ENCODE measurements at regions not wholly inside any gene's neighbourhood (a gene's known extent, or its start where the extent isn't known, plus 50 kb on each side); places are given as distances from the start of the nearest gene placed in this dataset.

DNA sequence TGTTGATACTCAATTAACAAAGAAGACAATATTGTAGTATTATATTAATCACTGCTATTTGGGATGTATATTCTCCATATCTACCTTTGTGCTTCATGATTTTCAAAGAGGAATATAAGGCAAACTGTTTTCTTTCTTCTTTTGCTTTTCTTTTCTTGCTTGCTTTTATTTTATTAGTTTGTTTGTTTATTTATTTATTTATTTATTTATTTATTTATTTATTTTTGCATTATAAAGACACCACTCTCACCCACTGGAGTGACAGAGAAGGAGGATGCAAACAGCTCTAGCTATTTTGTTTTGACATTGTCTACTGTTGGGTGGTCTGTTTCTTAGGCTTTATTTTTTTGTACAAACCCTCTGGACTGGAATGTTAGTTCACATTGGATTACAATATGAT lies 1352.7 kb downstream of the HACE1 start:
- TF ChIP-seq FOXM1 (IDR thresholded peaks at IDR 0.05; ENCODE audit: borderline replicate concordance, low read depth) (no peak), EP300 (IDR thresholded peaks at IDR 0.05; ENCODE audit: borderline replicate concordance) (no peak), NFIC (IDR thresholded peaks at IDR 0.05) (no peak), TCF12 (IDR thresholded peaks at IDR 0.05; ENCODE audit: low read depth) (no peak), USF1 (IDR thresholded peaks at IDR 0.05) (no peak), RAD21 (IDR thresholded peaks at IDR 0.05; ENCODE audit: low read depth) (no peak), EGR1 (IDR thresholded peaks at IDR 0.05) (no peak), CEBPB (IDR thresholded peaks at IDR 0.05) (no peak), TEAD4 (IDR thresholded peaks at IDR 0.05) (no peak), TAF1 (IDR thresholded peaks at IDR 0.05; ENCODE audit: low read depth) (no peak), CREB1 (IDR thresholded peaks at IDR 0.05; ENCODE audit: low read depth) (no peak), ZBTB7A (IDR thresholded peaks at IDR 0.05; ENCODE audit: low read depth) (no peak), YY1 (IDR thresholded peaks at IDR 0.05; ENCODE audit: low read depth) (no peak)
- TF ChIP-seq, protein P1, sequence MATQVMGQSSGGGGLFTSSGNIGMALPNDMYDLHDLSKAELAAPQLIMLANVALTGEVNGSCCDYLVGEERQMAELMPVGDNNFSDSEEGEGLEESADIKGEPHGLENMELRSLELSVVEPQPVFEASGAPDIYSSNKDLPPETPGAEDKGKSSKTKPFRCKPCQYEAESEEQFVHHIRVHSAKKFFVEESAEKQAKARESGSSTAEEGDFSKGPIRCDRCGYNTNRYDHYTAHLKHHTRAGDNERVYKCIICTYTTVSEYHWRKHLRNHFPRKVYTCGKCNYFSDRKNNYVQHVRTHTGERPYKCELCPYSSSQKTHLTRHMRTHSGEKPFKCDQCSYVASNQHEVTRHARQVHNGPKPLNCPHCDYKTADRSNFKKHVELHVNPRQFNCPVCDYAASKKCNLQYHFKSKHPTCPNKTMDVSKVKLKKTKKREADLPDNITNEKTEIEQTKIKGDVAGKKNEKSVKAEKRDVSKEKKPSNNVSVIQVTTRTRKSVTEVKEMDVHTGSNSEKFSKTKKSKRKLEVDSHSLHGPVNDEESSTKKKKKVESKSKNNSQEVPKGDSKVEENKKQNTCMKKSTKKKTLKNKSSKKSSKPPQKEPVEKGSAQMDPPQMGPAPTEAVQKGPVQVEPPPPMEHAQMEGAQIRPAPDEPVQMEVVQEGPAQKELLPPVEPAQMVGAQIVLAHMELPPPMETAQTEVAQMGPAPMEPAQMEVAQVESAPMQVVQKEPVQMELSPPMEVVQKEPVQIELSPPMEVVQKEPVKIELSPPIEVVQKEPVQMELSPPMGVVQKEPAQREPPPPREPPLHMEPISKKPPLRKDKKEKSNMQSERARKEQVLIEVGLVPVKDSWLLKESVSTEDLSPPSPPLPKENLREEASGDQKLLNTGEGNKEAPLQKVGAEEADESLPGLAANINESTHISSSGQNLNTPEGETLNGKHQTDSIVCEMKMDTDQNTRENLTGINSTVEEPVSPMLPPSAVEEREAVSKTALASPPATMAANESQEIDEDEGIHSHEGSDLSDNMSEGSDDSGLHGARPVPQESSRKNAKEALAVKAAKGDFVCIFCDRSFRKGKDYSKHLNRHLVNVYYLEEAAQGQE (IDR thresholded peaks at IDR 0.05; ENCODE audit: low read depth) = no peak
- TF ChIP-seq, protein P2, sequence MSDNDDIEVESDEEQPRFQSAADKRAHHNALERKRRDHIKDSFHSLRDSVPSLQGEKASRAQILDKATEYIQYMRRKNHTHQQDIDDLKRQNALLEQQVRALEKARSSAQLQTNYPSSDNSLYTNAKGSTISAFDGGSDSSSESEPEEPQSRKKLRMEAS (IDR thresholded peaks at IDR 0.05) = no peak

DNA sequence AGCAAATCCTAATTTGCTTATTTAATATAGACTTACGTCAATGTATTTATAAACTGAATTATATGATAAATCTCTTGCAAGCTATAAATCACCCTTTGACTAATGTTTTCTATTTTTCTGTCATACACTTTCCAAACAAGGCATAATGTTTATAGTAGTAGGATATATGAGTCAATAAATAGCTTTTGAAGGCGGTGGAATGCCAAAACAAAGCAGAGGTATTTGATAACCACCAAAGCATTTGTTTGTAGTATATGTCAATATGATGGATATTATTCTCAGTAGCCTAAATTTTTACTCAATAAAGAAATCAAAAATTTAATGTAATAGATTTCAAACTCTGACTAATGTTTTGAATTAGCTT lies 1354.6 kb downstream of the HACE1 start:
- TF ChIP-seq YY1 (IDR thresholded peaks at IDR 0.05; ENCODE audit: low read depth) (no peak), EP300 (IDR thresholded peaks at IDR 0.05; ENCODE audit: borderline replicate concordance) (no peak), RAD21 (IDR thresholded peaks at IDR 0.05; ENCODE audit: low read depth) (no peak), EGR1 (IDR thresholded peaks at IDR 0.05) (no peak), TAF1 (IDR thresholded peaks at IDR 0.05; ENCODE audit: low read depth) (no peak), CEBPB (IDR thresholded peaks at IDR 0.05) (no peak)
- TF ChIP-seq, protein P2 (IDR thresholded peaks at IDR 0.05) = no peak

DNA sequence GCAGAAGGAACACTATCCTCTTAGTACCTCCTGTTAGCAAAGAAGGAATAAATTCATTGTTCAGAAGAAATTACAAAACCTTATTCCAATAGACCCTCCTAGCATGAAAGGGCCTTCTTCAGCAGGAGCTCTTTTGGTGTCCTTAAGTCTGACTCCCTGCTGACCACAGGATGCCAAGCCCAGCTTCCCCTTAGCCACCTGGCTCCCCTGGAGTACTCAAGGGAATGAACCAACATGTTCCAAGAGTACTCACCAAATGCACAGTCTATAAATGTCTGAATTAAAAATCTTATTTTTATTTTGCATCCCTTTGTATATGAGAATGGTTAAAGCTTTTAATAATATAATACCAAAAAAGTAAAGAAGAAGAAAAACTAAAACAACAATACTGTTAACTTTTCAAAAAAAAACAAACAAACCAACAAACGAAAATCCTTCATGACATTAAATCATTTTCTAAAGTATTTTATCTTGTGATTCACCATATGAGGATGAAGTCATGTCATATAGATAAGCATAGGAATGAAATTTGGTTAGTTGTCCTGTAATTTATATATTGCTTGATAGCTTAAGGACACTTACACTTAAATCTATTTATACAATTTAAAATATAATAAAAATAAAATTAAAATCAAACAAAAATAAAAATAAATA lies 1355.1 kb downstream of the HACE1 start:
- no peak for TF ChIP-seq TCF12 (IDR thresholded peaks at IDR 0.05; ENCODE audit: low read depth)
- TF ChIP-seq, protein P2 (IDR thresholded peaks at IDR 0.05) = no peak
- TF ChIP-seq USF1 (IDR thresholded peaks at IDR 0.05) = no peak
- TF ChIP-seq EP300 (IDR thresholded peaks at IDR 0.05; ENCODE audit: borderline replicate concordance) = no peak
- TF ChIP-seq NFIC (IDR thresholded peaks at IDR 0.05) = no peak
- TF ChIP-seq CREB1 (IDR thresholded peaks at IDR 0.05; ENCODE audit: low read depth) = no peak

GRCh38 chr6:103456652-103457051 lies 1403.1 kb downstream of the HACE1 start:
- no peak for TF ChIP-seq CEBPB (IDR thresholded peaks at IDR 0.05)
- TF ChIP-seq EP300 (IDR thresholded peaks at IDR 0.05; ENCODE audit: borderline replicate concordance) = no peak
- TF ChIP-seq TAF1 (IDR thresholded peaks at IDR 0.05; ENCODE audit: low read depth) = no peak
- TF ChIP-seq NFIC (IDR thresholded peaks at IDR 0.05) = no peak
- TF ChIP-seq YY1 (IDR thresholded peaks at IDR 0.05; ENCODE audit: low read depth) = no peak
- TF ChIP-seq CREB1 (IDR thresholded peaks at IDR 0.05; ENCODE audit: low read depth) = no peak

DNA sequence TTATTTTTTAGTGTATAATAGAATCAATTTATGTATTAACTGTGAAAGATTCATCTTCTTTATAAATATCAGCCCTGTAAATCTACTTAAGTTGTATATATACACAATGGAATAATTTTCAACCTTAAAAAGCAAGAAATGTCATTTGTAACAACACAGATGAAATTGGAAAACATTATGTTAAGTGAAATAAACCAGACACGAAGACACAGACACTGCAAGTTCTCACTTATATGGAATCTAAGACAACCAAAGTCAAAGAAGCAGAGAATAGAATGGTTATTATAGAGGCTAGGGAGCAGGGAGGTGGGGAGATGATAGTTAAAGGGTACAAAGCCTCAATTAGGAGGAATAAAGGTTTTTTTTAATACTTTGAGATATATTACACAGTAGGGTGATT lies 1404.4 kb downstream of the HACE1 start:
- no peak for TF ChIP-seq ZBTB7A (IDR thresholded peaks at IDR 0.05; ENCODE audit: low read depth)
- TF ChIP-seq EGR1 (IDR thresholded peaks at IDR 0.05) = no peak
- no peak for TF ChIP-seq FOXM1 (IDR thresholded peaks at IDR 0.05; ENCODE audit: borderline replicate concordance, low read depth)
- no peak for TF ChIP-seq CREB1 (IDR thresholded peaks at IDR 0.05; ENCODE audit: low read depth)
- TF ChIP-seq EP300 (IDR thresholded peaks at IDR 0.05; ENCODE audit: borderline replicate concordance) = no peak
- TF ChIP-seq TCF12 (IDR thresholded peaks at IDR 0.05; ENCODE audit: low read depth) = no peak
- TF ChIP-seq TEAD4 (IDR thresholded peaks at IDR 0.05) = no peak
- no peak for TF ChIP-seq RAD21 (IDR thresholded peaks at IDR 0.05; ENCODE audit: low read depth)
- no peak for TF ChIP-seq NFIC (IDR thresholded peaks at IDR 0.05)
- TF ChIP-seq YY1 (IDR thresholded peaks at IDR 0.05; ENCODE audit: low read depth) = no peak
- TF ChIP-seq, protein P1 (IDR thresholded peaks at IDR 0.05; ENCODE audit: low read depth) = no peak
- no peak for TF ChIP-seq TAF1 (IDR thresholded peaks at IDR 0.05; ENCODE audit: low read depth)
- TF ChIP-seq USF1 (IDR thresholded peaks at IDR 0.05) = no peak
- no peak for TF ChIP-seq CEBPB (IDR thresholded peaks at IDR 0.05)
- TF ChIP-seq, protein P2 (IDR thresholded peaks at IDR 0.05) = no peak

Data from Ishikawa (cell line).